Mesenchymal stem cell (in vitro differentiated cells and primary cell): ENCODE measurements at regions not wholly inside any gene's neighbourhood (a gene's known extent, or its start where the extent isn't known, plus 50 kb on each side); places are given as distances from the start of the nearest gene placed in this dataset.

ENCODE experiments used
- DNase-seq: peaks from one replicate; pipeline ENCODE4 v3.0.0-alpha.2; 2013
- H2AFZ ChIP-seq: one replicate; pipeline ENCODE4 v1.6.1; 2013; ENCODE audit warnings: low read depth, mild to moderate bottlenecking, control low read depth, inconsistent platforms, low read length, moderate library complexity
- H2AK5ac ChIP-seq: 2 replicates; pipeline ENCODE4 v1.6.1; 2013; ENCODE audit warnings: low read length, moderate library complexity, mild to moderate bottlenecking, inconsistent platforms; ENCODE audit not compliant: severe bottlenecking
- H2BK120ac ChIP-seq: one replicate; pipeline ENCODE4 v1.6.1; 2013; ENCODE audit warnings: low read depth, mild to moderate bottlenecking, inconsistent platforms, low read length, moderate library complexity
- H2BK12ac ChIP-seq, 2 experiments: one replicate each; pipeline ENCODE4 v1.6.1; 2013; ENCODE audit warnings: inconsistent platforms in 2 of 2, low read length in 2 of 2, mild to moderate bottlenecking in 2 of 2, moderate library complexity in 2 of 2, control low read depth in 1 of 2
- H2BK15ac ChIP-seq: one replicate; pipeline ENCODE4 v1.6.1; 2013; ENCODE audit warnings: mild to moderate bottlenecking, low read depth, inconsistent platforms; ENCODE audit not compliant: poor library complexity, severe bottlenecking
- H2BK5ac ChIP-seq: 2 replicates; pipeline ENCODE4 v1.6.1; 2013; ENCODE audit warnings: low read depth, mild to moderate bottlenecking, low read length, control low read depth, inconsistent platforms; ENCODE audit not compliant: poor library complexity, severe bottlenecking
- H3K14ac ChIP-seq, 2 experiments: one replicate each; pipeline ENCODE4 v1.6.1; 2013; ENCODE audit warnings: inconsistent platforms in 2 of 2, low read length in 2 of 2, control low read depth in 1 of 2, mild to moderate bottlenecking in 1 of 2, moderate library complexity in 1 of 2
- H3K18ac ChIP-seq, 2 experiments: one replicate each; pipeline ENCODE4 v1.6.1; 2013; ENCODE audit warnings: inconsistent platforms in 2 of 2, low read length in 2 of 2, control low read depth in 1 of 2, low read depth in 1 of 2, mild to moderate bottlenecking in 1 of 2
- H3K23ac ChIP-seq, 2 experiments: one replicate each; pipeline ENCODE4 v1.6.1; 2013; ENCODE audit warnings: inconsistent platforms in 2 of 2, low read length in 2 of 2, mild to moderate bottlenecking in 2 of 2, moderate library complexity in 2 of 2, control low read depth in 1 of 2
- H3K27ac ChIP-seq: 2 replicates; pipeline ENCODE4 v1.5.1; 2013; ENCODE audit warnings: mild to moderate bottlenecking, moderate library complexity, low read length, control low read depth, inconsistent platforms; ENCODE audit not compliant: poor library complexity, severe bottlenecking
- H3K27me3 ChIP-seq, 2 experiments: 2 replicates each; pipeline versions ENCODE4 v1.6.1 to v1.7.0; 2013; ENCODE audit warnings: low read length in 2 of 2, mild to moderate bottlenecking in 2 of 2, moderate library complexity in 2 of 2, control low read depth in 1 of 2, inconsistent platforms in 1 of 2; ENCODE audit not compliant: control insufficient read depth in 1 of 2, insufficient read depth in 1 of 2
- H3K36me3 ChIP-seq, 2 experiments: 2 replicates each; pipeline versions ENCODE4 v1.6.1 to v1.7.0; 2013; ENCODE audit warnings: low read length in 2 of 2, control low read depth in 1 of 2, inconsistent platforms in 1 of 2, low read depth in 1 of 2, mild to moderate bottlenecking in 1 of 2; ENCODE audit not compliant: insufficient read depth in 2 of 2, control insufficient read depth in 1 of 2
- H3K4ac ChIP-seq, 2 experiments: one replicate each; pipeline ENCODE4 v1.6.1; 2013; ENCODE audit warnings: inconsistent platforms in 2 of 2, low read length in 2 of 2, mild to moderate bottlenecking in 2 of 2, moderate library complexity in 2 of 2, control low read depth in 1 of 2, low read depth in 1 of 2
- H3K4me1 ChIP-seq: 2 replicates; pipeline ENCODE4 v1.6.1; 2013; ENCODE audit warnings: low read depth, low read length, control low read depth; ENCODE audit not compliant: control insufficient read depth, insufficient read depth
- H3K4me2 ChIP-seq: 2 replicates; pipeline ENCODE4 v1.6.1; 2013; ENCODE audit warnings: low read length, mild to moderate bottlenecking, inconsistent platforms; ENCODE audit not compliant: poor library complexity, severe bottlenecking
- H3K4me3 ChIP-seq, 2 experiments: 2 replicates each; pipeline versions ENCODE4 v1.5.1 to v1.7.0; 2013; ENCODE audit warnings: low read length in 2 of 2, mild to moderate bottlenecking in 2 of 2, control low read depth in 1 of 2, low read depth in 1 of 2; ENCODE audit not compliant: insufficient read depth in 1 of 2
- H3K79me1 ChIP-seq: replicated peaks from 2 replicates; pipeline ENCODE4 v1.6.1; 2013; ENCODE audit warnings: mild to moderate bottlenecking, control low read depth, low read length, inconsistent platforms; ENCODE audit not compliant: poor library complexity, severe bottlenecking
- H3K9ac ChIP-seq: 2 replicates; pipeline ENCODE4 v1.7.0; 2013; ENCODE audit warnings: mild to moderate bottlenecking, low read length, moderate library complexity
- H3K9me3 ChIP-seq: 2 replicates; pipeline ENCODE4 v1.7.0; 2013; ENCODE audit warnings: mild to moderate bottlenecking, low read length; ENCODE audit not compliant: control insufficient read depth
- H4K8ac ChIP-seq: one replicate; pipeline ENCODE4 v1.6.1; 2013; ENCODE audit warnings: inconsistent platforms, mild to moderate bottlenecking, low read length, moderate library complexity
- H4K91ac ChIP-seq: one replicate; pipeline ENCODE4 v1.6.1; 2013; ENCODE audit warnings: mild to moderate bottlenecking, low read length, inconsistent platforms
- WGBS: methylation state at CpG from one replicate; pipeline ENCODE4 v1.1.7; 2013; ENCODE audit warnings: mixed read lengths; 5-methylcytosine and 5-hydroxymethylcytosine counted together

DNA sequence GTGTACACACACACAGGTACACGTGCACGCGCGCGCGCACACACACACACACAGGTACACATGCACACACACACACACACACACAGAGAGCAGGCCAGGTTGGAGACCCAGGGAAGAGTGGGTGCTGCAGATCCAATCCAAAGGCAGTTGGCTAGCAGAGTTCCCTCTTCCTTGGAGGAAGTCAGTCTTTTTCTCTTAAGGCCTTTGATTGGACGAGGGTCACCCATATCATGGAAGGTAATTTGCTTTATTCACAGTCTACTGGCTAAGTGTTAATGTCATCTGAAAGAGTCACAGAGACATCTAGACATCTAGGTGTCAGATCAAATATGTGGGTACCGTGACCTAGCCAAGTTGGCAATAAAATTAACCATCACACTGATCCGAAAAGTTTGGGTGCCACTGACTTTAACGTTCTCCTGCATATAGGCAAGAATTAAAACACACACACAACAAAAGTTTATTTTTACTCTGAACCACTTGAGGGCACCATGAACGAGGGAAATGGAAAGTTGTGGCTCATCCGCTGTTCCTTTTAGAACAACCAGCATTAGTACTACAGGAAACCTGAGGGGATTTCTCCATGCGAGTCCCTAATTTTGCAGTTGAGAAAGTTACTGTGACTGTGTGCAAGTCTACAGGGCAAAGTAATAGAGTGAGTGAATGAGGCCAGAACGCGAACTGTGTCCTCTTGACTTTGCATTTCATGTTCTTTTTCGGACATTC lies 66.0 kb upstream of the STOX2 start:
- H3K79me1 ChIP-seq, result no peaks in the 10 kb centered on the region

DNA sequence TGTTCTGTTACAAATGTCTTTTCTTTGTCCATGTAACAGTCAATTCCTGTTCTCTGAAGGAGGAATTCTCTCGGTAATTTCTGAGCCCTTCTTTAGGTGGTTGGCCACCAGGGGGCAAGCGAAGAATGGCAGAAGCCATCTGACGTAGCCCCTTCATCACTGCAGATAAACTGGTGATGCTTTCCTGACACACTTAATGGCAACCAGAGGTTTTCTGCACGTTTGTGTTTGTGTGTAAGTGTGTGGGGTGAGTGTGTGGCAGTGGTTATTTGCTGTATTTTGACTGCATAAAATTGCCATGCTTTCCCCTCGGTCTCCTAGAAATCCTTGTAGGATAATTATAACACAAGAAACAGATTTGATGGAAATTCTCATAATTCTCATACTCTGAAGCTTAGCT lies 64.8 kb upstream of the STOX2 start:
- Histone ChIP-seq H3K9ac (no peak overlapping the region), H2BK120ac (no peak overlapping the region), H3K18ac (no peak overlapping the region), H2BK5ac (no peak overlapping the region), H3K4me1 (no peaks in the 10 kb centered on the region), H4K91ac (no peak overlapping the region), H2BK12ac (no peak overlapping the region), H2BK15ac (no peak overlapping the region), H3K27ac (no peak overlapping the region), H3K23ac (no peak overlapping the region), H3K79me1 (no peaks in the 10 kb centered on the region), H3K36me3 (no peaks in the 10 kb centered on the region), H3K4me3 (no peak overlapping the region), H4K8ac (no peak overlapping the region), H3K14ac (no peak overlapping the region), H3K4me2 (no peak overlapping the region), H3K4ac (no peak overlapping the region), H3K9me3 (no peaks in the 10 kb centered on the region), H3K27me3 (peaks cover 0 to 18% of the 10 kb centered on the region in 2 experiments), H2AFZ (no peak overlapping the region), H2AK5ac (no peak overlapping the region)
- 0% methylated on average over 4 of the region's 5 CpGs for WGBS
- DNase-seq, result peak; percentile 74

More for the DNA sequence above, 66.0 kb upstream of the STOX2 start:
- Histone ChIP-seq H3K4ac (no peak overlapping the region), H3K27me3 (peaks cover 0 to 23% of the 10 kb centered on the region in 2 experiments), H3K4me1 (no peaks in the 10 kb centered on the region), H3K9ac (no peak overlapping the region), H2AFZ (no peak overlapping the region), H3K23ac (no peak overlapping the region), H2BK15ac (no peak overlapping the region), H3K27ac (no peak overlapping the region), H4K91ac (no peak overlapping the region), H4K8ac (peak overlapping the region; percentile 45), H3K18ac (no peak overlapping the region), H3K9me3 (no peaks in the 10 kb centered on the region), H2BK12ac (no peak overlapping the region), H2AK5ac (no peak overlapping the region), H3K4me2 (no peak overlapping the region), H3K36me3 (no peaks in the 10 kb centered on the region), H2BK120ac (no peak overlapping the region), H2BK5ac (no peak overlapping the region), H3K4me3 (no peak overlapping the region), H3K14ac (no peak overlapping the region)
- DNase-seq, result peak; percentile 33
- WGBS, result 72% methylated on average over 16 of the region's 16 CpGs

DNA sequence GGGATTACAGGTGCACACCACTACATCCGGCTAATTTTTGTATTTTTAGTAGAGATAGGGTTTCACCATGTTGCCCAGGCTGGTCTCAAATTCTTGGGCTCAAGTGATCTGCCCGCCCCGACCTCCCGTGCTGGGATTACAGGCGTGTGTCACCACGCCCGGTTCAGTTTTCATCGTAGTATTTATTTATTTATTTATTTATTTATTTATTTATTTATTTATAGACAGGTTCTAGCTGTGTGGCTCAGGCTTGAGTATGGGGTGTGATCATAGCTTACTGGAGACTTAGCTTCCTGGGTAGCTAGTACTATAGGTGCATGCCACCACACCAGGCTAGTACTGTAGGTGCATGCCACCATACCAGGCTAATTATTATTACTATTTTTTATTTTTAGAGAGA lies 64.1 kb upstream of the STOX2 start:
- H2BK120ac ChIP-seq, result no peak overlapping the region
- WGBS, result 100% methylated on average over 2 of the region's 8 CpGs
- no peak overlapping the region for H2BK15ac ChIP-seq
- no peaks in the 10 kb centered on the region for H3K36me3 ChIP-seq
- H3K9ac ChIP-seq, result no peak overlapping the region
- H2BK5ac ChIP-seq, result no peak overlapping the region
- H3K4me2 ChIP-seq, result no peak overlapping the region
- H3K27ac ChIP-seq, result no peak overlapping the region
- no peak overlapping the region for H2AK5ac ChIP-seq
- H3K27me3 ChIP-seq, result peaks cover 0 to 16% of the 10 kb centered on the region in 2 experiments
- no peaks in the 10 kb centered on the region for H3K4me1 ChIP-seq
- H3K9me3 ChIP-seq, result no peaks in the 10 kb centered on the region
- H3K23ac ChIP-seq, result no peak overlapping the region
- no peak overlapping the region for H4K91ac ChIP-seq
- no peak overlapping the region for H2BK12ac ChIP-seq
- no peak for DNase-seq
- H2AFZ ChIP-seq, result no peak overlapping the region
- no peak overlapping the region for H4K8ac ChIP-seq
- no peak overlapping the region for H3K14ac ChIP-seq
- H3K4me3 ChIP-seq, result no peak overlapping the region
- no peak overlapping the region for H3K4ac ChIP-seq
- H3K79me1 ChIP-seq, result no peaks in the 10 kb centered on the region
- no peak overlapping the region for H3K18ac ChIP-seq

DNA sequence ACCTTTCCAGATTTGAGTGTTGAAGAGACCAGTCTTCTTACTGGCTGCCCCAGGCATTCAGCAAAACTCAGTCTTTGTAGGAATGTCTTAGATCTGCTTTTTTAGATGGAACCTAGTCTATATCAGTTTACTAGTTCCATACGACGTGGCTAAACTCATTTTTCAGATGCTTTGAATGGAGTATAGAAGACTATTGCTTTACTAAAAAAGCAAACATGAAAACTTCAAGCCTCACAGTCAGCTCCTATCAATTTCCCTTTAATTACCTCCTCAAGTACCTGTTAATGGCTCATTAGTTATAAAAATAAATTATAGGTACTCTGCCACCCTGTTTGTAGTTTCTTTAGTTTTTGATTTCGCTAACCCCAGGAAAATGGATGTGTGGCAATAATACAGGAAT lies 63.0 kb upstream of the STOX2 start:
- Histone ChIP-seq H2BK15ac (no peak overlapping the region), H3K9ac (no peak overlapping the region), H3K9me3 (peaks cover 4% of the 10 kb centered on the region), H3K4me1 (no peaks in the 10 kb centered on the region), H4K8ac (no peak overlapping the region), H3K14ac (no peak overlapping the region), H4K91ac (no peak overlapping the region), H3K4me3 (no peak overlapping the region), H3K36me3 (no peaks in the 10 kb centered on the region), H3K23ac (no peak overlapping the region), H3K27me3 (peaks cover 0 to 7% of the 10 kb centered on the region in 2 experiments), H3K4me2 (no peak overlapping the region), H2AK5ac (no peak overlapping the region), H3K79me1 (no peaks in the 10 kb centered on the region), H2BK12ac (no peak overlapping the region), H2BK120ac (no peak overlapping the region), H2AFZ (no peak overlapping the region), H2BK5ac (no peak overlapping the region), H3K4ac (no peak overlapping the region), H3K18ac (no peak overlapping the region), H3K27ac (no peak overlapping the region)
- WGBS, result no CpG with 5 or more reads among the region's 3 CpGs
- no peak for DNase-seq
